ENCODE measurements at regions not wholly inside any gene's neighbourhood (a gene's known extent, or its start where the extent isn't known, plus 50 kb on each side); places are given as distances from the start of the nearest gene placed in this dataset.
"Not testable (repeated sequence)": the region's sequence is repeated elsewhere in the genome, so short reads cannot be mapped to it uniquely, and the experiment has no call there.

GRCh38 chr11:71181566-71181965 lies 70.8 kb downstream of the SHANK2 start:
- DNase-seq = no peak

GRCh38 chr11:71180694-71181470 lies 71.5 kb downstream of the SHANK2 start:
- DNase-seq = no peak

- DNase-seq = no peak
Measured at GRCh38 chr11:71179877-71180605, 72.3 kb downstream of the SHANK2 start.

GRCh38 chr11:71178076-71178475 lies 74.3 kb downstream of the SHANK2 start:
- no peak for DNase-seq

GRCh38 chr11:71176812-71177211 lies 75.6 kb downstream of the SHANK2 start:
- DNase-seq = no peak

- no peak for DNase-seq
Measured at GRCh38 chr11:71173709-71174108, 78.7 kb downstream of the SHANK2 start.

GRCh38 chr11:71172680-71173079 lies 79.7 kb downstream of the SHANK2 start:
- DNase-seq = no peak

- no peak for DNase-seq
Measured at GRCh38 chr11:71171576-71171975, 80.8 kb downstream of the SHANK2 start.

GRCh38 chr11:71170624-71171423 lies 81.6 kb downstream of the SHANK2 start:
- no peak for DNase-seq

- DNase-seq = no peak
Measured at GRCh38 chr11:71169313-71169712, 83.1 kb downstream of the SHANK2 start.

GRCh38 chr11:71167814-71168213 lies 84.6 kb downstream of the SHANK2 start:
- not testable (repeated sequence) for DNase-seq

GRCh38 chr11:71165771-71166170 lies 86.6 kb downstream of the SHANK2 start:
- no peak for DNase-seq

GRCh38 chr11:71164621-71165020 lies 87.8 kb downstream of the SHANK2 start:
- no peak for DNase-seq

- no peak for DNase-seq
Measured at GRCh38 chr11:71164186-71164585, 88.2 kb downstream of the SHANK2 start.

- DNase-seq = no peak
Measured at GRCh38 chr11:71163371-71163770, 89.0 kb downstream of the SHANK2 start.

- no peak for DNase-seq
Measured at GRCh38 chr11:71158936-71159335, 93.4 kb downstream of the SHANK2 start.

GRCh38 chr11:71157676-71158075 lies 94.7 kb downstream of the SHANK2 start:
- not testable (repeated sequence) for DNase-seq

- DNase-seq = no peak
Measured at GRCh38 chr11:71156301-71156700, 96.1 kb downstream of the SHANK2 start.

- no peak for DNase-seq
Measured at GRCh38 chr11:71155846-71156245, 96.5 kb downstream of the SHANK2 start.

GRCh38 chr11:71154261-71154805 lies 98.0 kb downstream of the SHANK2 start:
- DNase-seq = peak; percentile 55

GRCh38 chr11:71153005-71153390 lies 99.4 kb downstream of the SHANK2 start:
- no peak for DNase-seq

- not testable (repeated sequence) for DNase-seq
Measured at GRCh38 chr11:71152312-71153004, 99.9 kb downstream of the SHANK2 start.

GRCh38 chr11:71151561-71151960 lies 100.8 kb downstream of the SHANK2 start:
- no peak for DNase-seq

Data from right hindlimb (tissue), 1 donor.